ENCODE measurements at regions not wholly inside any gene's neighbourhood (a gene's known extent, or its start where the extent isn't known, plus 50 kb on each side); places are given as distances from the start of the nearest gene placed in this dataset.

DNA sequence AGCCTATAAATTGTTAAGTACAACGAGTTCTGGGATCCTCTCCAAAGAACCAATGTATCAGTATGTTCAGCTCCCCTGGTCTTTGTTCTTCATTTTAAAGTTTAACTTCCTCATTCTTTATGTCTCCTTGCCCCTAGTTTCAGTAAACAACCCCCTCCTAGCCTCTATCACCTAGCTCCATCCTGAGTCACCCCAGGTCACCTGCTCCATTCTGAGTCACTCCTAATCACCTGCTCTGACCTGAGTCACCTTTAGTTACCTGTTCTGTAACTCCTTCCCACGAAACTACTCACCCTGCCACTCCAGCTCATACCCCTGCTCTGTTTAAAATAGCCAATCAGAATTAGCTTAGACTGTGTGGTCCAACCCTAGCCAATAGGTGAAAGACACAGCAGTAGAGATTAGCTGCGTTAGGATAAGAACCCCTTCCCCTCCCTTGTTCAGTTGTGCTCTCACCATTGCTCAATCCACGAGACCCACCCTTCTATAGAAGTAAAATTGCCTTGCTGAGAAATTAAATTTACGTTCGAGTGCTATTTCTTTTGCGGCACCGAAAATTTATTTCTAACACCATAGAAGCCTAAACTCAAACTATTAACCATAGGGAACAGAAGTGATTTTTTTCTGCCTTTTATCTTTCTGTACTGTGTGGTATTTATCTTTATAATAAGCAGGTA, 245.0 kb upstream of the ADAMTS9 start:
- no peaks in the 10 kb centered on the region for H3K36me3 ChIP-seq (ENCODE audit: control insufficient read depth in 2 of 2, insufficient read depth in 1 of 2, low read length in 2 of 2)
- CTCF ChIA-PET = no interaction called here
- no peak overlapping the region for H3K27ac ChIP-seq (ENCODE audit: extremely low read depth, low read depth, low read length)
- H3K9me3 ChIP-seq (ENCODE audit: control insufficient read depth, insufficient read depth, low read depth, low read length) = no peaks in the 10 kb centered on the region
- peak; percentile 52 for TF ChIP-seq SETDB1 (IDR thresholded peaks at IDR 0.05; ENCODE audit: insufficient read length, low read length)
- TF ChIP-seq, protein P1, sequence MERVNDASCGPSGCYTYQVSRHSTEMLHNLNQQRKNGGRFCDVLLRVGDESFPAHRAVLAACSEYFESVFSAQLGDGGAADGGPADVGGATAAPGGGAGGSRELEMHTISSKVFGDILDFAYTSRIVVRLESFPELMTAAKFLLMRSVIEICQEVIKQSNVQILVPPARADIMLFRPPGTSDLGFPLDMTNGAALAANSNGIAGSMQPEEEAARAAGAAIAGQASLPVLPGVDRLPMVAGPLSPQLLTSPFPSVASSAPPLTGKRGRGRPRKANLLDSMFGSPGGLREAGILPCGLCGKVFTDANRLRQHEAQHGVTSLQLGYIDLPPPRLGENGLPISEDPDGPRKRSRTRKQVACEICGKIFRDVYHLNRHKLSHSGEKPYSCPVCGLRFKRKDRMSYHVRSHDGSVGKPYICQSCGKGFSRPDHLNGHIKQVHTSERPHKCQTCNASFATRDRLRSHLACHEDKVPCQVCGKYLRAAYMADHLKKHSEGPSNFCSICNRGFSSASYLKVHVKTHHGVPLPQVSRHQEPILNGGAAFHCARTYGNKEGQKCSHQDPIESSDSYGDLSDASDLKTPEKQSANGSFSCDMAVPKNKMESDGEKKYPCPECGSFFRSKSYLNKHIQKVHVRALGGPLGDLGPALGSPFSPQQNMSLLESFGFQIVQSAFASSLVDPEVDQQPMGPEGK (tag by site-specific recombination; IDR thresholded peaks at IDR 0.05) = no peak
- POLR2A ChIA-PET = no interaction called here
- H3K4me1 ChIP-seq (ENCODE audit: control insufficient read depth, insufficient read depth, low read length) = no peaks in the 10 kb centered on the region
- no peak overlapping the region for H3K4me3 ChIP-seq (ENCODE audit: low read depth, low read length)

DNA sequence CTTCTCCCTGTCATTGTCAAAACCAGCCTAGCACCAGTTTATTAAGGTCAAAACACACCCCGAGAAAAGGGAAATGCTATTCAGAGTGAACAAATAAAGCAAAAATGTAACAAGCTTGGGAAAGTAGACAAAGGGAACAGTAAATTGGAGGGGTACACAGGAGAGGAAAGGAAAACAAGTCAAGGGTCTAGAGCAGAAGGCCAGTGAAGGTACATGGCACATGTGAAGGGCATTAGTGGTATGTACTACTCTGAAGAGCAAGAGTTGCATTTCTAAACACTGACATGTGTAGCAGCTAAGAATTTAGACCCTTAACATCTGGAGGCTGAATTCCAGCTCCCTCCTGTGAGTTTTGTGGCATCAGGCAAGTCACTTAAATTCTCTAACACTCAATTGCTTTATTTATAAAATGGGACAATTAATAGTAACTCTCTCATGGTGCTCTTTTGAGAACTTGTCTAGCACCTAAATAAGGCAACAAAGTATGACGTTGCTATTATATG, 244.3 kb upstream of the ADAMTS9 start:
- Histone ChIP-seq H3K36me3 (ENCODE audit: control insufficient read depth in 2 of 2, insufficient read depth in 1 of 2, low read length in 2 of 2) (no peaks in the 10 kb centered on the region), H3K27ac (ENCODE audit: extremely low read depth, low read depth, low read length) (no peak overlapping the region), H3K9me3 (ENCODE audit: control insufficient read depth, insufficient read depth, low read depth, low read length) (no peaks in the 10 kb centered on the region), H3K4me1 (ENCODE audit: control insufficient read depth, insufficient read depth, low read length) (no peaks in the 10 kb centered on the region), H3K4me3 (ENCODE audit: low read depth, low read length) (no peak overlapping the region)
- no peak for TF ChIP-seq MEIS1 (CRISPR knock-in tag; IDR thresholded peaks at IDR 0.05; ENCODE audit: borderline replicate concordance)
- no peak for TF ChIP-seq ZNF341 (tag by site-specific recombination; IDR thresholded peaks at IDR 0.05; ENCODE audit: low read depth)
- no peak for TF ChIP-seq ZNF23 (tag by site-specific recombination; IDR thresholded peaks at IDR 0.05; ENCODE audit: borderline replicate concordance)
- TF ChIP-seq, protein P2, sequence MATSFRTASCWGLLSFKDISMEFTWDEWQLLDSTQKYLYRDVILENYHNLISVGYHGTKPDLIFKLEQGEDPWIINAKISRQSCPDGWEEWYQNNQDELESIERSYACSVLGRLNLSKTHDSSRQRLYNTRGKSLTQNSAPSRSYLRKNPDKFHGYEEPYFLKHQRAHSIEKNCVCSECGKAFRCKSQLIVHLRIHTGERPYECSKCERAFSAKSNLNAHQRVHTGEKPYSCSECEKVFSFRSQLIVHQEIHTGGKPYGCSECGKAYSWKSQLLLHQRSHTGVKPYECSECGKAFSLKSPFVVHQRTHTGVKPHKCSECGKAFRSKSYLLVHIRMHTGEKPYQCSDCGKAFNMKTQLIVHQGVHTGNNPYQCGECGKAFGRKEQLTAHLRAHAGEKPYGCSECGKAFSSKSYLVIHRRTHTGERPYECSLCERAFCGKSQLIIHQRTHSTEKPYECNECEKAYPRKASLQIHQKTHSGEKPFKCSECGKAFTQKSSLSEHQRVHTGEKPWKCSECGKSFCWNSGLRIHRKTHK (tag by site-specific recombination; IDR thresholded peaks at IDR 0.05) = no peak
- TF ChIP-seq SCRT1 (tag by site-specific recombination; IDR thresholded peaks at IDR 0.05; ENCODE audit: borderline replicate concordance) = no peak
- no peak for TF ChIP-seq TCF7L2 (IDR thresholded peaks at IDR 0.05; ENCODE audit: borderline replicate concordance, low read depth, low read length)
- no peak for TF ChIP-seq KLF1 (tag by site-specific recombination; IDR thresholded peaks at IDR 0.05)
- no peak for TF ChIP-seq ZNF571 (tag by site-specific recombination; IDR thresholded peaks at IDR 0.05)
- no peak for TF ChIP-seq HOXC10 (CRISPR knock-in tag; IDR thresholded peaks at IDR 0.05)
- TF ChIP-seq GFI1B (tag by site-specific recombination; IDR thresholded peaks at IDR 0.05) = no peak
- TF ChIP-seq ZNF664 (tag by site-specific recombination; IDR thresholded peaks at IDR 0.05) = no peak
- POLR2A ChIA-PET = no interaction called here
- CTCF ChIA-PET = interaction anchor here (0.7 kb wide), 1 partner anchor 407 kb away, joined by 3 read pairs; no protein-coding TSS in a partner anchor

DNA sequence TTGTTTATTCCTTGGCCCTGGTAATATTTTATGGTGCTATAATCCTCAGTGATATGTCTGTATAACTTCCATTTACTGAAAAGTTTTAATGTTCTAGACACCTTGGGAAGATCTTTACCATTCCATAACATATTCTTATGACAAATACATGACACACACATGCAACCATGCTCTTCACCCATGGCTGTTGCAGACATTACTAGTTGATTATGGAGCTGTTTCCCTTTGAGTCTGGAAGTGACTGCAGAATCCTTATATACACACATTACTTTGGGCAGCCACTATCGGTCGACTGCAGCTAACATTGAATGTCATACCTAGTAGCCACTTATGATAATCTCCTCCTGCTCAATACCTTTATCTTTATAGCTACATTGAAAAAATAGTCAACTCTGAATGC, 243.1 kb upstream of the ADAMTS9 start:
- POLR2A ChIA-PET = no interaction called here
- no peaks in the 10 kb centered on the region for H3K9me3 ChIP-seq (ENCODE audit: control insufficient read depth, insufficient read depth, low read depth, low read length)
- no peaks in the 10 kb centered on the region for H3K36me3 ChIP-seq (ENCODE audit: control insufficient read depth in 2 of 2, insufficient read depth in 1 of 2, low read length in 2 of 2)
- CTCF ChIA-PET = interaction anchor here (0.6 kb wide), 1 partner anchor 98 kb away, joined by 4 read pairs; no protein-coding TSS in a partner anchor
- H3K4me1 ChIP-seq (ENCODE audit: control insufficient read depth, insufficient read depth, low read length) = no peaks in the 10 kb centered on the region
- H3K27ac ChIP-seq (ENCODE audit: extremely low read depth, low read depth, low read length) = no peak overlapping the region
- H3K4me3 ChIP-seq (ENCODE audit: low read depth, low read length) = no peak overlapping the region
- TF ChIP-seq ZNF600 (tag by site-specific recombination; IDR thresholded peaks at IDR 0.05) = no peak
- no peak for TF ChIP-seq ZBTB48 (tag by site-specific recombination; IDR thresholded peaks at IDR 0.05)
- TF ChIP-seq ZNF155 (tag by site-specific recombination; IDR thresholded peaks at IDR 0.05) = no peak
- TF ChIP-seq, protein P2 (tag by site-specific recombination; IDR thresholded peaks at IDR 0.05) = no peak
- TF ChIP-seq ZSCAN23 (tag by site-specific recombination; IDR thresholded peaks at IDR 0.05) = no peak
- no peak for TF ChIP-seq ZNF768 (tag by site-specific recombination; IDR thresholded peaks at IDR 0.05)
- no peak for TF ChIP-seq ZNF785 (tag by site-specific recombination; IDR thresholded peaks at IDR 0.05)
- no peak for TF ChIP-seq ZNF354C (tag by site-specific recombination; IDR thresholded peaks at IDR 0.05; ENCODE audit: borderline replicate concordance, low read depth)
- no peak for TF ChIP-seq ZNF548 (tag by site-specific recombination; IDR thresholded peaks at IDR 0.05)
- no peak for TF ChIP-seq ZNF292 (tag by site-specific recombination; IDR thresholded peaks at IDR 0.05; ENCODE audit: borderline replicate concordance, low read depth)
- no peak for TF ChIP-seq ZNF140 (tag by site-specific recombination; IDR thresholded peaks at IDR 0.05)

Measured in HEK293 (cell line).